ENCODE measurements at regions not wholly inside any gene's neighbourhood (a gene's known extent, or its start where the extent isn't known, plus 50 kb on each side); places are given as distances from the start of the nearest gene placed in this dataset.

DNA sequence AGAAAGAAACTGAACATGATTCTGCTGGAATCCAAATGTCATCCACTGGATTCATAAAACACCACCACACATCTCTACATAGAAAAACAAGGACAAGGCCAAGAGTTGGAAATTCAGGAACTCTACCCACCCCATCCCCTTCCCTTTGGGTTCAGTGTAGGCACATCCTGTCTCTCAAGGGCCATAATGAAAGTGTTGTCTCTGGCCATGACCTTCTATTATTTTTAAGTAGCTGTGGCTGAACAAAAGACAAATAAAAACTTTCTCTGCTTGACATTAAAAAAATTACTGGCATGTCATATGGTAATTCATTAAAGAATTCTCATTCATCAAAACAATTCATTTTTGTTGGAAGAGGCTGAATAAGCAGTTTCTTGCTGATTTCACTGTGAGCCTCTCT lies 54.9 kb upstream of the ZBTB18 start:
- no peak overlapping the region for H3K4me3 ChIP-seq (ENCODE audit: low read depth, low read length)
- TF ChIP-seq, protein P1, sequence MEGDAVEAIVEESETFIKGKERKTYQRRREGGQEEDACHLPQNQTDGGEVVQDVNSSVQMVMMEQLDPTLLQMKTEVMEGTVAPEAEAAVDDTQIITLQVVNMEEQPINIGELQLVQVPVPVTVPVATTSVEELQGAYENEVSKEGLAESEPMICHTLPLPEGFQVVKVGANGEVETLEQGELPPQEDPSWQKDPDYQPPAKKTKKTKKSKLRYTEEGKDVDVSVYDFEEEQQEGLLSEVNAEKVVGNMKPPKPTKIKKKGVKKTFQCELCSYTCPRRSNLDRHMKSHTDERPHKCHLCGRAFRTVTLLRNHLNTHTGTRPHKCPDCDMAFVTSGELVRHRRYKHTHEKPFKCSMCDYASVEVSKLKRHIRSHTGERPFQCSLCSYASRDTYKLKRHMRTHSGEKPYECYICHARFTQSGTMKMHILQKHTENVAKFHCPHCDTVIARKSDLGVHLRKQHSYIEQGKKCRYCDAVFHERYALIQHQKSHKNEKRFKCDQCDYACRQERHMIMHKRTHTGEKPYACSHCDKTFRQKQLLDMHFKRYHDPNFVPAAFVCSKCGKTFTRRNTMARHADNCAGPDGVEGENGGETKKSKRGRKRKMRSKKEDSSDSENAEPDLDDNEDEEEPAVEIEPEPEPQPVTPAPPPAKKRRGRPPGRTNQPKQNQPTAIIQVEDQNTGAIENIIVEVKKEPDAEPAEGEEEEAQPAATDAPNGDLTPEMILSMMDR (IDR thresholded peaks at IDR 0.05; ENCODE audit: borderline replicate concordance, insufficient read depth, low read depth, low read length): no peak

DNA sequence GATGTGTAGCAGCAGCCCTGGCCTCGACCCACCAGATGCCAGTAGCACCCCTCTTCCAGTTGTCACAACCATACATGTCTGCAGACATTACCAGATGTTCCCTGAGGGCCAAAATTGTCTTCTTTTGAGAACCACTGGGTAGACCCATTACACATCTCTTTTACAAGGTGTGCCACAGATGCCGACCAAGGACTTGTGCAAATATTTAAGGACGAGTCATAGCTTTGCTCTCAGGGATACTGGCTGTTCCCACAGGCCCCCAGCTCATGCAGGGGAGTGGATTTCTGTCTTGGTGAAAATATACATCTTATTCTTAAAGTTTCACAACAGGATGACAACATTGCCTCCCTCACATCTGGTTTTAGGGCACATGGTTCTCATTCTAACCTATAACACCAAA lies 59.4 kb upstream of the ZBTB18 start:
- no peak overlapping the region for H3K4me3 ChIP-seq (ENCODE audit: low read depth, low read length)
- TF ChIP-seq, protein P1 (IDR thresholded peaks at IDR 0.05; ENCODE audit: borderline replicate concordance, insufficient read depth, low read depth, low read length): no peak

DNA sequence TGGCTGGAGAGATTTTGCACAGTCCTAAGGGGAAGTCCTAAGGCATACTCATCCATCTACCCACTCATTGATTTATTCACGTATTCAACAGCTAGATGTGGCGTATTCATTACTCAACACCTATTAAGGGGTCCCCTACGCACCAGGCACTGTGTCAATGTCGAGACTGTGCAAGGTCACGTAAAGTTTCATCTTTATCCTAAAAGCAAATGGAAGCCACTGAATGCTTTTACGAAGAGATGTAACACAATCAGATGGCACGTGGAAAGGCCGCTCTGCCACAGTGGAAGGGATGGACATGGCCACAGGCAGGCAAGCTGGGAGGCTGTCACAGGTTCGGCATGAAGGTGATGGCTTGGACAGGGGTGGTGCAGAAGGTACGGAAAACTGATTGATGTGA lies 66.3 kb upstream of the ZBTB18 start:
- TF ChIP-seq, protein P1 (IDR thresholded peaks at IDR 0.05; ENCODE audit: borderline replicate concordance, insufficient read depth, low read depth, low read length): no peak
- H3K4me3 ChIP-seq (ENCODE audit: low read depth, low read length): no peak overlapping the region

DNA sequence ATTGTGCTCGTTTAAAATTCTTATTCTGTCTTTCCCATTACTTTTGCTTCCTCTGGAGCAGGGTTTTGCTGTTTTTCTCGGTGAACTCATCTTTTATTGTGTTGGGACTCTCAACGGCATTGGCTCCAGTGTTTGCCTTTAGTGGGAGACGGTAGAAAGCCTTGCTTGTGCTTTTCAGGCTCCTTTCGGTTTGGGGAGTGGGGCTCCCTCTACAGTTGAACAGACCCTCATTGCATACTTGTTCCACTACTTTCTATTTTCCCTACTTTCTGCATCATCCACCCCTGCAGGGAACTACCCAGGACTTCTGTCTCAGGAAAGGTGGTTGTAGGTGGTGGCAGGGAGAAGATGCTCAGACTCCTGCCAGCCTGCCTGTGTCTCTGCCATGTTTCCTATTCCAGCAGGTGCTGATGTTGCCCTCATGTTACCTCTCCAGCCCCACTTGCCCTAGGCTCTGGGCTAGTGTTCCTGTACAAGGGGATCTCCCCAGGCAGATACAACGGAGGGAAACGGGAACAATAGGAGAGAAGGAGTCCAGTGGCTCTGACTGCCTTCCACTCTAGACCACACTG lies 68.5 kb upstream of the ZBTB18 start:
- no peak overlapping the region for H3K4me3 ChIP-seq (ENCODE audit: low read depth, low read length)
- TF ChIP-seq, protein P1 (IDR thresholded peaks at IDR 0.05; ENCODE audit: borderline replicate concordance, insufficient read depth, low read depth, low read length): no peak

DNA sequence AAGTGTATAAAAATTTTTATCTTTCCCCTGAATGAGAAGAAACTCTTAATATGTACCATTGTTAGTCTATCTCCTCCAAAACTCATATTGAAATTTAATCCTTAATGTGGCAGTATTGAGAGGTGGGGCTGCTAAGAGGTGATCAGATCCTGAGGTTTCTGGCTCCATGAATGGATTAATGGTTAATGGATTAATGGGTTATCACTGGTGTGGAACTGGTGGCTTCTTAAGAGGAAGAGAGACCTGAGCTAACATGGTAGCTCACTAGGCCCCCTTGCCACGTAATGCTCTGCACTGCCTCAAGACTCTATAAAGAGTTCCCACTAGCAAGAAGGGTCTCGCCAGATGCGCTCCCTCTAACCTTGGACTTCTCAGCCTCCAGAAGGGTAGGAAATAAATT lies 70.6 kb upstream of the ZBTB18 start:
- H3K4me3 ChIP-seq (ENCODE audit: low read depth, low read length): no peak overlapping the region
- TF ChIP-seq, protein P1 (IDR thresholded peaks at IDR 0.05; ENCODE audit: borderline replicate concordance, insufficient read depth, low read depth, low read length): no peak

DNA sequence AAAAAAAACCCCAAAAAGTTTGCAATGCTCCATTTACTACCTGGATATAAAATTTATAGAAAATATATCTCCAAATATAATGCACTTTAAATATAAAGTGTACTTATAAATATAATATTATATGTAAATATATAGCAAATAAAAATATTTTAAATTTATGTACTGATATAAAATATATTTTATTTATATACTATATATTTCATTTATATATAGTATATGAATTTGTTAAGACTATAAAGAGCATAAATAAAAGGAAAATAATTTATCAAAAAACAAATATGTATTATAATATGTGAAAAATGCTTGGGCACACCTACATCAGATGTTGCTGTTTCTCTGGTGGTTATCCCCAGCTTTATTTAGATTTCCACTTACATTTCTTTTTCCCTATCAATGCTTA lies 71.0 kb upstream of the ZBTB18 start:
- TF ChIP-seq, protein P1 (IDR thresholded peaks at IDR 0.05; ENCODE audit: borderline replicate concordance, insufficient read depth, low read depth, low read length): no peak
- no peak overlapping the region for H3K4me3 ChIP-seq (ENCODE audit: low read depth, low read length)

DNA sequence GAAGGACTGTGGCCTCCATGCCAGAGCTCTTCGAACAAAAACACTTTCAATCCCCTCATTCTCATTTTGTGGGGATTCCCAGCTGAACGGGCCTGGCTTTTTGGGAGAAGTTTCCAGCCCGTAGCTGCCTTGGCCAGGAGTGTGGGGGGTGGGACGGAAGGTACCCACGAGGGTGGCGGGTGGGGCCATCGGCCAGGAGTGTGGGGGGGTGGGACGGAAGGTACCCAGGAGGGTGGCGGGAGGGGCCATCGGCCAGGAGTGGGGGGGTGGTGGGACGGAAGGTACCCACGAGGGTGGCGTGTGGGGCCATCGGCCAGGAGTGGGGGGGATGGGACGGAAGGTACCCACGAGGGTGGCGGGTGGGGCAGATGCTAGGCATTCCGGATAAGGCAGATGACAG lies 71.7 kb upstream of the ZBTB18 start:
- TF ChIP-seq, protein P1 (IDR thresholded peaks at IDR 0.05; ENCODE audit: borderline replicate concordance, insufficient read depth, low read depth, low read length): no peak
- no peak overlapping the region for H3K4me3 ChIP-seq (ENCODE audit: low read depth, low read length)

Data from GM12875 (cell line).